GM12874 (cell line): ENCODE measurements at regions not wholly inside any gene's neighbourhood (a gene's known extent, or its start where the extent isn't known, plus 50 kb on each side); places are given as distances from the start of the nearest gene placed in this dataset.

Experiments
- CTCF ChIP-seq: IDR thresholded peaks from 2 replicates; pipeline ENCODE4 v1.5.1; 2011; ENCODE audit warnings: low read depth, mild to moderate bottlenecking, control low read depth, low read length, moderate library complexity; ENCODE audit not compliant: insufficient read depth

DNA sequence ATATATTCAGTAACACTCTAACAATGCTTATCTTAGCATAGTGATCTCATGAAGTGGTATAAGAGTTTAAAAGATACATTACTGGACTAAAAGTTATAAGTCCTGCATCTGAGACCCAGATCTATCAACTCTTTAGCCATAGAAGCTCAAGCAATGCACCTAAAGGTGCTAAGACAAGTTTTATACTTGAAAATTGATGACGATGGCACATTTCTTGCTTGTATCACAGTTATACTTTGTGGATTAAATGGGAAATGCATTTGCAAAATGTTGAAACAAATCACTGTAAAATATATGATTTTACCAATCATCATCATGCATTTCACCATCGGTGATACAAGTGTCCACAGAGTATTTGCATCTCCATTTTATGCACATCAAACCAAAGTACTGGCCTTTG lies 525.3 kb upstream of the ZNF385D start:
- no peak for TF ChIP-seq CTCF

- TF ChIP-seq CTCF: no peak
These were observed 533.5 kb upstream of the ZNF385D start for GRCh38 chr3:22284559-22284958.

GRCh38 chr3:22288756-22289155 lies 537.7 kb upstream of the ZNF385D start:
- no peak for TF ChIP-seq CTCF

GRCh38 chr3:22292681-22293080 lies 541.7 kb upstream of the ZNF385D start:
- TF ChIP-seq CTCF: no peak

DNA sequence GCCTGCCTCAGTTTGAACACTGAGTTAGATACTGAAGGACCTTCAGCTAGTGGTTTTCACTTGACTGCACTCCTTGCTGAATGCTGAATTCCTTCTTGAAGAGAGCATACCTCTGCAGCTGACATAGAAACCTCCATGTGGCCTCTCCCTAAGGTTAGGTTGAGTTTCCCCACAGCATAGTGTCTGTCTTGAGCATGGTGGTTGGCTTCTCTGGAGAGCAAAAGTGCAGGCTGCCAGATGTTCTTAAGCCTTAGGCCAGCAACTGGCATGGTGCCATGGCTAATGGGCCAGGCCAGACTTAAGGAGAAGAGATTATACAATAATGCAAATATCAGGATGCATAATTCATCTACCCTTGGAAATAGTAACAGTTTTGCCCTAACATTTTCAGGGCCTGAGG lies 545.6 kb upstream of the ZNF385D start:
- no peak for TF ChIP-seq CTCF

- no peak for TF ChIP-seq CTCF
These were observed 546.4 kb upstream of the ZNF385D start for GRCh38 chr3:22297436-22297835.

DNA sequence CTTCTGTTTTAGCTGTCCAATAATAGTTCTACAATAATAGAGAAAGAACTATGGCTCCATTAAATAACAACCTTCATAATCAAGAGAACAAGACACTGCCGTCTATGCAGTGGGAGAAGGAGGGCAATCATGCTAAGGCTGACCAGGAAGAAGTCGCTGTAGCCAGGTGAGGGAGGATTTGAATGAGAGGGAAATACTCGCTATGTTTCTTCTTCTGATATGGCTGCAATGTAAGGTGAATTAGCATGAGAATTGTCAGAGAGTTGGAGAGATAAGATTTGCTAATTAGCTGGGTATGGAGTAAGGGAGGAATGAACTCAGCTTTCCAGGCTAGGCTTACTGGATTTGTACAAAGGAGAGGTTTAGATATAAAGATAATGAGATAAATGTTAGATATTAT lies 555.4 kb upstream of the ZNF385D start:
- TF ChIP-seq CTCF: no peak

DNA sequence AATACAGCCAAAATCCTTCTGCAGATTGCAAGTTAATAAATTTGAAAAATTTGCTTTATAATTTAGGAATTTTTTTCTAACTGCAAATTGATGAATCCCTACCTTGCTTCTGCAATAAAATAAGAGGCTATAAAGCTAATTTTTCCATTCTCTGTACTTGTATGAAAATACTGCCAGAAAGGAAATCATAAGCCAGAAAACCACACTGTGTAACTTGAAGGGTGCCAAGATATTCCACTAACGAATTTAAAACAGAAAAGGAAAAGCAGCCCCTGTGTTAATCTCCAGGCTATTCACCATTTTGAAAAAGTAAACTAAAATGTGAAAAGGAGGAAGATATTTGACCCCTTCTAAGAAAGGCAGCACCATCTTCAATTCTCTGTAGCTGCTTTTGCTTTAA lies 557.9 kb upstream of the ZNF385D start:
- TF ChIP-seq CTCF: no peak
